ENCODE measurements at regions not wholly inside any gene's neighbourhood (a gene's known extent, or its start where the extent isn't known, plus 50 kb on each side); places are given as distances from the start of the nearest gene placed in this dataset.

DNA sequence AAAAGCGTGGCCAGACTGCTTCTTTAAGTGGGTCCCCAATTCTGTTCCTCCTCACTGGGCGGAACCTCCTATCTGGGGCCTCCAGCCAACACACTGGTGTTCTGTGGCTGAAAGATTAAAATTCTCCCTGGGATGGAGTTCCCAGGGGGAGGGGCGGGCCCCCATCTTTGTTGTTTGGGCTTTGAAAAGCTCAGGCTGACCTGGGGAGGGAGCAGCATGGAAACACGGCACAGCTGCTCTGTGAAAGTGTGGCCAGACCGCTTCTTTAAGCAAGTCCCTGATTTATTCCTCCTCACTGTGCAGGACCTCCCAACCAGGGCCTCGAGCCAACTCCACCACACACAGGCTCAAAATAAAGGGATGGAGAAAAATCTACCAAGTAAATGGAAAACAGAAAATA, 219.5 kb downstream of the TMEM47 start:
- TF ChIP-seq EP300 (IDR thresholded peaks at IDR 0.05) (no peak), POLR2A (IDR thresholded peaks at IDR 0.05) (no peak), POLR2AphosphoS5 (IDR thresholded peaks at IDR 0.05) (no peak)
- TF ChIP-seq, protein P1, sequence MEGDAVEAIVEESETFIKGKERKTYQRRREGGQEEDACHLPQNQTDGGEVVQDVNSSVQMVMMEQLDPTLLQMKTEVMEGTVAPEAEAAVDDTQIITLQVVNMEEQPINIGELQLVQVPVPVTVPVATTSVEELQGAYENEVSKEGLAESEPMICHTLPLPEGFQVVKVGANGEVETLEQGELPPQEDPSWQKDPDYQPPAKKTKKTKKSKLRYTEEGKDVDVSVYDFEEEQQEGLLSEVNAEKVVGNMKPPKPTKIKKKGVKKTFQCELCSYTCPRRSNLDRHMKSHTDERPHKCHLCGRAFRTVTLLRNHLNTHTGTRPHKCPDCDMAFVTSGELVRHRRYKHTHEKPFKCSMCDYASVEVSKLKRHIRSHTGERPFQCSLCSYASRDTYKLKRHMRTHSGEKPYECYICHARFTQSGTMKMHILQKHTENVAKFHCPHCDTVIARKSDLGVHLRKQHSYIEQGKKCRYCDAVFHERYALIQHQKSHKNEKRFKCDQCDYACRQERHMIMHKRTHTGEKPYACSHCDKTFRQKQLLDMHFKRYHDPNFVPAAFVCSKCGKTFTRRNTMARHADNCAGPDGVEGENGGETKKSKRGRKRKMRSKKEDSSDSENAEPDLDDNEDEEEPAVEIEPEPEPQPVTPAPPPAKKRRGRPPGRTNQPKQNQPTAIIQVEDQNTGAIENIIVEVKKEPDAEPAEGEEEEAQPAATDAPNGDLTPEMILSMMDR (IDR thresholded peaks at IDR 0.05): no peak
- no peaks in the 10 kb centered on the region for H3K4me1 ChIP-seq
- H3K27ac ChIP-seq: peak overlapping the region in 3 of 4 donors; percentile 15 to 54 (median 50)
- H3K27me3 ChIP-seq: no peaks in the 10 kb centered on the region
- no peaks in the 10 kb centered on the region for H3K36me3 ChIP-seq
- no peaks in the 10 kb centered on the region for H3K9me3 ChIP-seq
- ATAC-seq: peak; percentile 85
- 20 to 41% methylated on average over 2 to 3 of the region's 6 CpGs for WGBS, 2 donors (ENCODE audit: low coverage in 1 of 2)
- H3K4me3 ChIP-seq: no peak overlapping the region

GRCh38 chrX:34426334-34426733, 230.8 kb downstream of the TMEM47 start:
- H3K36me3 ChIP-seq: no peaks in the 10 kb centered on the region
- ATAC-seq: no peak

GRCh38 chrX:34406580-34406979, 250.5 kb downstream of the TMEM47 start:
- H3K27ac ChIP-seq: no peak overlapping the region
- no peaks in the 10 kb centered on the region for H3K27me3 ChIP-seq
- no peak overlapping the region for H3K4me3 ChIP-seq
- H3K36me3 ChIP-seq: no peaks in the 10 kb centered on the region
- ATAC-seq: no peak
- TF ChIP-seq EP300 (IDR thresholded peaks at IDR 0.05) (no peak), POLR2A (IDR thresholded peaks at IDR 0.05) (no peak)
- no peaks in the 10 kb centered on the region for H3K9me3 ChIP-seq
- 86% methylated on average over 1 of the region's 1 CpG; no CpG with 5 or more reads in 1 of the 2 donors for WGBS, 2 donors (ENCODE audit: low coverage in 1 of 2)
- no peaks in the 10 kb centered on the region for H3K4me1 ChIP-seq

More at GRCh38 chrX:34426334-34426733, 230.8 kb downstream of the TMEM47 start:
- Histone ChIP-seq H3K27ac (no peak overlapping the region), H3K4me1 (no peaks in the 10 kb centered on the region), H3K27me3 (no peaks in the 10 kb centered on the region), H3K4me3 (no peak overlapping the region), H3K9me3 (no peaks in the 10 kb centered on the region)
- TF ChIP-seq POLR2AphosphoS5 (IDR thresholded peaks at IDR 0.05) (no peak), EP300 (IDR thresholded peaks at IDR 0.05) (no peak), POLR2A (IDR thresholded peaks at IDR 0.05) (no peak)

- peak; percentile 88 for ATAC-seq
- Histone ChIP-seq H3K4me3 (no peak overlapping the region), H3K27ac (no peak overlapping the region), H3K4me1 (no peaks in the 10 kb centered on the region), H3K27me3 (no peaks in the 10 kb centered on the region), H3K36me3 (no peaks in the 10 kb centered on the region), H3K9me3 (no peaks in the 10 kb centered on the region)
- WGBS, 2 donors (ENCODE audit: low coverage in 1 of 2): 80% methylated on average over 1 of the region's 7 CpGs; no CpG with 5 or more reads in 1 of the 2 donors
- TF ChIP-seq POLR2A (IDR thresholded peaks at IDR 0.05) (no peak), EP300 (IDR thresholded peaks at IDR 0.05) (no peak), POLR2AphosphoS5 (IDR thresholded peaks at IDR 0.05) (no peak)
- TF ChIP-seq, protein P1 (IDR thresholded peaks at IDR 0.05): no peak
Observed at GRCh38 chrX:34404386-34405070, 252.6 kb downstream of the TMEM47 start.

GRCh38 chrX:34401411-34401810, 255.7 kb downstream of the TMEM47 start:
- Histone ChIP-seq H3K27ac (no peak overlapping the region), H3K9me3 (no peaks in the 10 kb centered on the region), H3K27me3 (no peaks in the 10 kb centered on the region), H3K36me3 (no peaks in the 10 kb centered on the region), H3K4me1 (no peaks in the 10 kb centered on the region), H3K4me3 (no peak overlapping the region)
- no peak for TF ChIP-seq EP300 (IDR thresholded peaks at IDR 0.05)
- TF ChIP-seq, protein P1 (IDR thresholded peaks at IDR 0.05): no peak
- no peak for TF ChIP-seq POLR2A (IDR thresholded peaks at IDR 0.05)
- TF ChIP-seq POLR2AphosphoS5 (IDR thresholded peaks at IDR 0.05): no peak
- 29 to 71% methylated on average over 1 of the region's 1 CpG for WGBS, 2 donors (ENCODE audit: low coverage in 1 of 2)
- no peak for ATAC-seq

DNA sequence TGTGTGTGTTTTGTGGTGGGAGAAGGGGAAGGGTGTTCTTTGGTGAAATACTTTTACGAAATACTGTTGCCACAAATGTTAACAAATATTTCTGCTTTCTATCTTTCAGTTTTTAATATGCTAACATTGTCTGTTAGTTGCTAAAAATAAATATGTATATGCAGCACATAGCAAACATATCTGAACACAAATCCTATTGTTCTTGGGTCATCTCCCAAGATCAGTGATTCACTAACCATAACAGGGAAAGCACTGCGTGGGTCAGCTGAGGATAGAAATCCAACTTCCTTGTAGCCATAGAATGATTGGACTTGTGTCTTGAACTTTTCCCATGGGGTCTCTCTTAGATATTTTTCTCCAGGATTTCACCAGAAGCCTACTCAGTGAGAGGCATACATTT, 250.3 kb upstream of the FAM47A start:
- TF ChIP-seq EP300 (IDR thresholded peaks at IDR 0.05): no peak
- no peak for TF ChIP-seq POLR2AphosphoS5 (IDR thresholded peaks at IDR 0.05)
- no peak for TF ChIP-seq POLR2A (IDR thresholded peaks at IDR 0.05)
- TF ChIP-seq, protein P1 (IDR thresholded peaks at IDR 0.05): no peak
- no peaks in the 10 kb centered on the region for H3K4me1 ChIP-seq
- H3K4me3 ChIP-seq: no peak overlapping the region
- no peak overlapping the region for H3K27ac ChIP-seq
- no peaks in the 10 kb centered on the region for H3K36me3 ChIP-seq
- no peak for ATAC-seq
- 40 to 52% methylated on average over 2 of the region's 2 CpGs for WGBS, 2 donors (ENCODE audit: low coverage in 1 of 2)
- H3K27me3 ChIP-seq: no peaks in the 10 kb centered on the region
- H3K9me3 ChIP-seq: no peaks in the 10 kb centered on the region
